GM12892 (cell line): ENCODE measurements at regions not wholly inside any gene's neighbourhood (a gene's known extent, or its start where the extent isn't known, plus 50 kb on each side); places are given as distances from the start of the nearest gene placed in this dataset.

ENCODE experiments used
- POLR2A ChIP-seq: IDR thresholded peaks from 2 replicates; pipeline ENCODE4 v1.6.1; 2011; ENCODE audit warnings: low read depth, low read length, control low read depth
- POLR2AphosphoS5 ChIP-seq: IDR thresholded peaks from 2 replicates; pipeline ENCODE4 v1.6.1; 2011; ENCODE audit warnings: low read depth, low read length, control low read depth
- TAF1 ChIP-seq: IDR thresholded peaks from 2 replicates; pipeline ENCODE4 v1.6.1; 2011; ENCODE audit warnings: low read depth, mild to moderate bottlenecking, control low read depth, low read length, borderline replicate concordance

DNA sequence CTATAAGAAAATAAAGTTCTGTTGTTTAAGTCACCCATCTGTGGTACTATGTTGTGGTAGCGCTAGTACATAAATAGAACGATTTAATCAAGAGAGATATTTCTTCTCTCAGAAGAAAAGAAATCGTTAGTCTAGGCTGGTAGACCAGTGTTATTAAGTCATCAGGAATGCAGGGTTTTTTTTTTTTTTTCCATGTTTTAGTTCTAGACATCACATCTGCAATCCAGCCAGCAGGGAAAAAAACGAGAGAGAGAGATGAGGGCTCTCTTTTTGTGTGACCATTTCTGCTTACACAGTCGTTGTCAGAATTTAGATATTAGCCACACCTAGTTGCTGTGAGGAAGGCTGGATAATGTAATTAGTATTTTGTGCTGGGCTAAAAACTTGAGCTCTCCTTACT, 417.4 kb downstream of the TMA16 start:
- TF ChIP-seq TAF1 (no peak), POLR2A (no peak), POLR2AphosphoS5 (no peak)
